ENCODE measurements at regions not wholly inside any gene's neighbourhood (a gene's known extent, or its start where the extent isn't known, plus 50 kb on each side); places are given as distances from the start of the nearest gene placed in this dataset.

GRCh38 chr5:74149395-74149794 lies 491.1 kb downstream of the ENC1 start (continued):
- TF ChIP-seq RNF2 (IDR thresholded peaks at IDR 0.05; ENCODE audit: borderline replicate concordance, low read depth, low read length, missing control alignments, poor library complexity, severe bottlenecking) (no peak), SIN3A (conservative IDR thresholded peaks at IDR 0.05 in 1 of 2, IDR thresholded peaks at IDR 0.05 in 1 of 2; ENCODE audit: low read depth in 1 of 2, low read length in 2 of 2) (no peak), RFX5 (IDR thresholded peaks at IDR 0.05; ENCODE audit: borderline replicate concordance, low read depth, low read length) (no peak), JUN (IDR thresholded peaks at IDR 0.05; ENCODE audit: low read depth, low read length) (no peak), ATF3 (IDR thresholded peaks at IDR 0.05; ENCODE audit: insufficient read depth, low read depth, low read length) (no peak), TAF1 (IDR thresholded peaks at IDR 0.05; ENCODE audit: low read depth, low read length) (no peak), JUND (IDR thresholded peaks at IDR 0.05; ENCODE audit: low read length) (no peak), SAP30 (IDR thresholded peaks at IDR 0.05; ENCODE audit: insufficient read depth, insufficient replicate concordance, low read length) (no peak), BRCA1 (IDR thresholded peaks at IDR 0.05; ENCODE audit: low read depth, low read length) (no peak), ASH2L (IDR thresholded peaks at IDR 0.05; ENCODE audit: low read length) (no peak)
